Endothelial cell of umbilical vein (primary cell): ENCODE measurements at regions not wholly inside any gene's neighbourhood (a gene's known extent, or its start where the extent isn't known, plus 50 kb on each side); places are given as distances from the start of the nearest gene placed in this dataset.

Source experiments
- BruUV-seq: library from RNA; stranded (reverse); fragments of 400-500 nt; replicated peaks from 2 replicates; lab custom pipeline; 2021; lab: Mats Ljungman, UMichigan
- CTCF ChIA-PET: fragments of 300-600, 350-600 bp; sonication (Branson Sonifier 250); formaldehyde crosslinking; loops from one replicate; lab custom pipeline; 2021; ENCODE audit warnings: antibody characterized with exemption, inconsistent platforms; lab: Charles Lee
- POLR2A ChIA-PET: fragments of 300-600, 350-600 bp; sonication (Branson Sonifier 250); formaldehyde crosslinking; loops from one replicate; lab custom pipeline; 2021; ENCODE audit warnings: antibody characterized with exemption, inconsistent platforms; lab: Charles Lee
- DNase-seq: peaks from one replicate; pipeline ENCODE4 v3.0.0-alpha.2; 2011; ENCODE audit warnings: low read depth, low spot score
- FAIRE-seq: peaks from 2 replicates; lab custom pipeline; 2011; peaks lifted over from hg19 to GRCh38; lab: Jason Lieb, UNC
- H2AFZ ChIP-seq: 2 replicates; pipeline ENCODE4 v1.6.0; 2012; ENCODE audit warnings: low read depth, low read length, control low read depth, inconsistent platforms
- H3K27ac ChIP-seq: 2 replicates; pipeline ENCODE4 v1.5.1; 2011; ENCODE audit warnings: low read depth, mild to moderate bottlenecking, control low read depth, low read length, moderate library complexity; ENCODE audit not compliant: insufficient read depth
- H3K27me3 ChIP-seq, 2 experiments: 2 replicates each; pipeline versions ENCODE4 v1.6.0 to v1.6.1; 2011; ENCODE audit warnings: low read length in 2 of 2, mixed read lengths in 1 of 2; ENCODE audit not compliant: control insufficient read depth in 2 of 2, insufficient read depth in 2 of 2
- H3K36me3 ChIP-seq, 2 experiments: 2 replicates in 1 of 2; 3 replicates in 1 of 2; pipeline ENCODE4 v1.5.1; 2011; ENCODE audit warnings: low read length in 2 of 2, mild to moderate bottlenecking in 1 of 2, moderate library complexity in 1 of 2; ENCODE audit not compliant: control insufficient read depth in 2 of 2, insufficient read depth in 2 of 2; ENCODE audit errors: extremely low read depth in 1 of 2
- H3K4me1 ChIP-seq: 3 replicates; pipeline ENCODE4 v1.5.1; 2011; ENCODE audit warnings: mild to moderate bottlenecking, low read length; ENCODE audit not compliant: control insufficient read depth, insufficient read depth; ENCODE audit errors: extremely low read depth
- H3K4me2 ChIP-seq: 2 replicates; pipeline ENCODE4 v1.6.1; 2011; ENCODE audit warnings: low read length, control low read depth, mixed read lengths; ENCODE audit not compliant: insufficient read depth
- H3K4me3 ChIP-seq, 3 experiments: fragments of 200-600 bp in 1 of 3; sonication (generic), shearing (Covaris generic) in 1 of 3; replicated peaks in 1 of 3; 2 replicates each; pipeline ENCODE4 v1.5.1; 2011 to 2016; ENCODE audit warnings: control low read depth in 3 of 3, low read length in 3 of 3, mild to moderate bottlenecking in 2 of 3, inconsistent platforms in 1 of 3, low read depth in 1 of 3, moderate library complexity in 1 of 3; ENCODE audit not compliant: insufficient read depth in 1 of 3
- H3K79me2 ChIP-seq: 2 replicates; pipeline ENCODE4 v1.6.0; 2012; ENCODE audit warnings: low read length, inconsistent platforms; ENCODE audit not compliant: control insufficient read depth, insufficient read depth
- H3K9ac ChIP-seq: replicated peaks from 2 replicates; pipeline ENCODE3; 2011; ENCODE audit warnings: low read length, control low read depth; ENCODE audit not compliant: insufficient read depth; ENCODE audit errors: extremely low read depth
- H3K9me1 ChIP-seq: replicated peaks from 3 replicates; pipeline ENCODE4 v1.6.0; 2011; ENCODE audit warnings: mild to moderate bottlenecking, low read length; ENCODE audit not compliant: control insufficient read depth, insufficient read depth; ENCODE audit errors: extremely low read depth
- H3K9me3 ChIP-seq: replicated peaks from 2 replicates; pipeline ENCODE4 v1.5.1; 2012; ENCODE audit warnings: low read length, inconsistent platforms; ENCODE audit not compliant: control insufficient read depth, insufficient read depth
- H4K20me1 ChIP-seq: replicated peaks from 2 replicates; pipeline ENCODE3; 2011; ENCODE audit warnings: mild to moderate bottlenecking, low read length; ENCODE audit not compliant: control insufficient read depth, insufficient read depth; ENCODE audit errors: extremely low read depth
- EZH2 ChIP-seq: IDR thresholded peaks from 2 replicates; pipeline ENCODE4 v1.6.1; 2012; ENCODE audit warnings: borderline replicate concordance, low read depth, mild to moderate bottlenecking, moderate library complexity, low read length, inconsistent platforms; ENCODE audit not compliant: severe bottlenecking
- FOS ChIP-seq: IDR thresholded peaks from 2 replicates; pipeline ENCODE4 v1.6.1; 2011; ENCODE audit warnings: mild to moderate bottlenecking, low read length, moderate library complexity, borderline replicate concordance; ENCODE audit not compliant: insufficient read depth
- GATA2 ChIP-seq: IDR thresholded peaks from 2 replicates; pipeline ENCODE4 v1.7.0; 2011; ENCODE audit warnings: low read depth, mild to moderate bottlenecking, moderate library complexity, mixed read lengths, low read length; ENCODE audit not compliant: insufficient read length, insufficient read depth
- JUN ChIP-seq: IDR thresholded peaks from 2 replicates; pipeline ENCODE4 v1.6.1; 2011; ENCODE audit warnings: borderline replicate concordance, low read depth; ENCODE audit not compliant: insufficient read length, insufficient read depth
- MYC ChIP-seq: IDR thresholded peaks from one replicate; pipeline ENCODE4 v1.6.1; 2011; ENCODE audit warnings: mild to moderate bottlenecking, low read depth, low read length
- POLR2A ChIP-seq: IDR thresholded peaks from 2 replicates; pipeline ENCODE4 v1.6.1; 2012; ENCODE audit warnings: low read depth, mild to moderate bottlenecking, control low read depth, low read length
- POLR2AphosphoS5 ChIP-seq: IDR thresholded peaks from 2 replicates; pipeline ENCODE4 v1.6.1; 2012; ENCODE audit warnings: low read depth, mild to moderate bottlenecking, control low read depth, low read length, moderate library complexity; ENCODE audit not compliant: insufficient read depth
- dilution Hi-C: fragments of 300-500 bp; cut with MboI; formaldehyde crosslinking; loops from one replicate; pipeline ENCODE4 v1.15.0; 2019; ENCODE audit warnings: low sequenced_read_pairs; ENCODE audit not compliant: extremely low pct_ligation_motif_present
- intact Hi-C: fragments of 100-400 bp; cut with micrococcal nuclease; formaldehyde crosslinking; loops from one replicate; pipeline ENCODE4 v1.10.0; 2022
- TF ChIP-seq, protein P1 (sequence below), 2 donors: IDR thresholded peaks; 1 replicate in 1 of 2; 2 replicates in 1 of 2; pipeline ENCODE4 v1.5.1; 2011; ENCODE audit warnings: low read length in 2 of 2, mild to moderate bottlenecking in 2 of 2, moderate library complexity in 2 of 2, control low read depth in 1 of 2, inconsistent platforms in 1 of 2, low read depth in 1 of 2; ENCODE audit not compliant: insufficient read depth in 1 of 2; ENCODE audit errors: extremely low read depth in 1 of 2
- TF ChIP-seq, protein P2 (sequence below): IDR thresholded peaks from 2 replicates; pipeline ENCODE4 v1.6.1; 2011; ENCODE audit not compliant: insufficient read depth, insufficient read length

DNA sequence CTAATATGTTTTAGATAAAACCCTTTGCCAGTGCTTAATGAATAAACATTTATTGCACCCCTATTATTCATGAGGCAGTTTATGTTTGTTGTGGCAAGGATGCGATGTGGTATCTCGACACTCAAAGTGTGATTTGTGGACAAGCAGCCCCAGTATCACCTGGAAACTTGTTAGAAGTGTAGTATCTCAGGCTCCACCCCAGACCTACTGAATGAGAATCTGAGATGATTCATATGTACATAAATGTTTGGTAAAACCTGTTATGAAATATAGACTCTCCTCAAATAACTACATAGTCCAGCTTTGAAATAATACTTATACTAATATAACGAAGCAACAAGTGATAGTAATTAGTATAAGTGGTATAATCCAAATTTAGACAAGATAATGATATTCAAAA, 914.8 kb downstream of the TUSC7 start:
- Histone ChIP-seq H3K4me1 (peaks cover 34% of the 10 kb centered on the region), H3K27ac (no peak overlapping the region), H2AFZ (no peak overlapping the region), H3K9me1 (no peaks in the 10 kb centered on the region), H3K9ac (no peak overlapping the region), H3K79me2 (no peaks in the 10 kb centered on the region), H4K20me1 (no peaks in the 10 kb centered on the region), H3K4me3 (no peak overlapping the region), H3K9me3 (no peaks in the 10 kb centered on the region), H3K27me3 (no peaks in the 10 kb centered on the region), H3K4me2 (no peak overlapping the region), H3K36me3 (no peaks in the 10 kb centered on the region)
- POLR2A ChIA-PET = no interaction called here
- intact Hi-C loops (loop anchor here (10.0 kb wide), 1 partner anchor 590 kb away; no protein-coding TSS in a partner anchor), dilution Hi-C loops (no loop called here)
- CTCF ChIA-PET = no interaction called here
- no TSS peak for BruUV-seq
- DNase-seq (no peak), FAIRE-seq (no peak)
- TF ChIP-seq POLR2A (no peak), FOS (no peak), GATA2 (no peak)
- TF ChIP-seq, protein P1, sequence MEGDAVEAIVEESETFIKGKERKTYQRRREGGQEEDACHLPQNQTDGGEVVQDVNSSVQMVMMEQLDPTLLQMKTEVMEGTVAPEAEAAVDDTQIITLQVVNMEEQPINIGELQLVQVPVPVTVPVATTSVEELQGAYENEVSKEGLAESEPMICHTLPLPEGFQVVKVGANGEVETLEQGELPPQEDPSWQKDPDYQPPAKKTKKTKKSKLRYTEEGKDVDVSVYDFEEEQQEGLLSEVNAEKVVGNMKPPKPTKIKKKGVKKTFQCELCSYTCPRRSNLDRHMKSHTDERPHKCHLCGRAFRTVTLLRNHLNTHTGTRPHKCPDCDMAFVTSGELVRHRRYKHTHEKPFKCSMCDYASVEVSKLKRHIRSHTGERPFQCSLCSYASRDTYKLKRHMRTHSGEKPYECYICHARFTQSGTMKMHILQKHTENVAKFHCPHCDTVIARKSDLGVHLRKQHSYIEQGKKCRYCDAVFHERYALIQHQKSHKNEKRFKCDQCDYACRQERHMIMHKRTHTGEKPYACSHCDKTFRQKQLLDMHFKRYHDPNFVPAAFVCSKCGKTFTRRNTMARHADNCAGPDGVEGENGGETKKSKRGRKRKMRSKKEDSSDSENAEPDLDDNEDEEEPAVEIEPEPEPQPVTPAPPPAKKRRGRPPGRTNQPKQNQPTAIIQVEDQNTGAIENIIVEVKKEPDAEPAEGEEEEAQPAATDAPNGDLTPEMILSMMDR (IDR thresholded peaks at IDR 0.05; ENCODE audit: extremely low read depth in 1 of 2, insufficient read depth in 1 of 2, low read depth in 1 of 2, low read length in 2 of 2) = no peak
- TF ChIP-seq, protein P2, sequence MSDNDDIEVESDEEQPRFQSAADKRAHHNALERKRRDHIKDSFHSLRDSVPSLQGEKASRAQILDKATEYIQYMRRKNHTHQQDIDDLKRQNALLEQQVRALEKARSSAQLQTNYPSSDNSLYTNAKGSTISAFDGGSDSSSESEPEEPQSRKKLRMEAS = no peak

DNA sequence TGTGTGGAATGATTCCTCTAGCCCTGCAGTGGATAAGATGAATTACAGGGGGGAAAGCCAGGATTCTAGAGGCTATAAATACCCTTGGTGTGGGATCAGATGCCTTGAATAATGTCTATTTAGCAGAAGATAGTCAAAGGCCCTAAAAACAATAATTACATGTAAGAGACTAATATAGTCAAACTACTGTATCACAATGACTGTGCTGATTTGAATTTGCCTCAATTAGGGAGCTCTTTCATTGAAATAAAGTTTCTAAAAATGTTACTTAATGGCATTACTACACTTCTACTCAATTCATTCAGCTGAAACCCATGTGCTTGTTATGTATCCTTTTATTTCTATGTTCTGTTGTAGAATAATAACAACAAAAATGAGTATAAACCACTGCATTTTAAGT, 915.6 kb downstream of the TUSC7 start:
- no TSS peak for BruUV-seq
- dilution Hi-C loops (no loop called here), intact Hi-C loops (loop anchor here (5.0 to 10.0 kb wide), 3 partner anchors 67 to 590 kb away; no protein-coding TSS in a partner anchor)
- no peak overlapping the region for H3K27ac ChIP-seq
- no peaks in the 10 kb centered on the region for H3K9me1 ChIP-seq
- ChIA-PET CTCF (no interaction called here), POLR2A (no interaction called here)
- no peaks in the 10 kb centered on the region for H3K27me3 ChIP-seq
- no peak overlapping the region for H3K4me2 ChIP-seq
- no peaks in the 10 kb centered on the region for H4K20me1 ChIP-seq
- TF ChIP-seq POLR2AphosphoS5 (no peak), EZH2 (no peak), GATA2 (no peak), MYC (no peak), FOS (no peak), JUN (no peak), POLR2A (no peak)
- TF ChIP-seq, protein P1 (IDR thresholded peaks at IDR 0.05; ENCODE audit: extremely low read depth in 1 of 2, insufficient read depth in 1 of 2, low read depth in 1 of 2, low read length in 2 of 2) = no peak
- TF ChIP-seq, protein P2 = no peak
- H3K4me1 ChIP-seq = peaks cover 36% of the 10 kb centered on the region
- H3K79me2 ChIP-seq = no peaks in the 10 kb centered on the region
- no peak for DNase-seq
- no peak overlapping the region for H2AFZ ChIP-seq
- no peak for FAIRE-seq
- H3K9me3 ChIP-seq = no peaks in the 10 kb centered on the region
- H3K36me3 ChIP-seq = no peaks in the 10 kb centered on the region
- H3K9ac ChIP-seq = no peak overlapping the region
- H3K4me3 ChIP-seq = no peak overlapping the region
